ENCODE measurements at regions not wholly inside any gene's neighbourhood (a gene's known extent, or its start where the extent isn't known, plus 50 kb on each side); places are given as distances from the start of the nearest gene placed in this dataset.
A peak's percentile ranks its signal among the peaks of the same experiment; 100 is the strongest.

DNA sequence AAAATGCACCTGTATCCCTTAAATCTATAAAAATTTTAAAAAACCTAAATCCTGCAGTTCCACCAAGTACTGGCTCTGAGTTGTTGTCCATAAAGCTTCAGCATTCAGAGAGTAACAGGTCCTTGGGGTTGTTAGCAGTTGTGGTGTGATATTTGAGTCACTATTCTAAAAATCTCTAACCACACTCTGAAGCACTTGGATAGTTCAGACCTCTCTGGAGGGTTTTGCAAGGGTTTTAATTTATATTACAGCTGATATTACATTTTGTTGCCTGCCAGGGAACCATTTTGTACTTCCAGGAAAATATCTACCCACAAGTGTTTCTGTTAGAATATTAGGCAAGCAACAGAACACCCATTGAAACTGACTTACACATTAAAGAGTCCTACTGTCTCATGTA lies 255.6 kb downstream of the TBL1XR1 start:
- Histone ChIP-seq H3K36me3 (ENCODE audit: control insufficient read depth in 4 of 4, insufficient read depth in 4 of 4, low read length in 4 of 4) (no peaks in the 10 kb centered on the region), H3K4me1 (ENCODE audit: control insufficient read depth in 5 of 5, insufficient read depth in 5 of 5, low read length in 5 of 5) (no peaks in the 10 kb centered on the region), H3K9me3 (ENCODE audit: control insufficient read depth in 4 of 4, insufficient read depth in 3 of 4, low read length in 3 of 4) (no peaks in the 10 kb centered on the region), H3K27me3 (ENCODE audit: control insufficient read depth in 3 of 3, insufficient read depth in 3 of 3, low read length in 2 of 3) (no peaks in the 10 kb centered on the region), H3K27ac (ENCODE audit: low read depth in 1 of 2, low read length in 1 of 2) (no peak overlapping the region), H3K9ac (ENCODE audit: insufficient read depth in 1 of 2, low read length in 2 of 2) (no peak overlapping the region), H3K4me3 (no peak overlapping the region)
- no peak for ATAC-seq (ENCODE audit: insufficient read depth, low FRiP score)
- TF ChIP-seq, protein P1, sequence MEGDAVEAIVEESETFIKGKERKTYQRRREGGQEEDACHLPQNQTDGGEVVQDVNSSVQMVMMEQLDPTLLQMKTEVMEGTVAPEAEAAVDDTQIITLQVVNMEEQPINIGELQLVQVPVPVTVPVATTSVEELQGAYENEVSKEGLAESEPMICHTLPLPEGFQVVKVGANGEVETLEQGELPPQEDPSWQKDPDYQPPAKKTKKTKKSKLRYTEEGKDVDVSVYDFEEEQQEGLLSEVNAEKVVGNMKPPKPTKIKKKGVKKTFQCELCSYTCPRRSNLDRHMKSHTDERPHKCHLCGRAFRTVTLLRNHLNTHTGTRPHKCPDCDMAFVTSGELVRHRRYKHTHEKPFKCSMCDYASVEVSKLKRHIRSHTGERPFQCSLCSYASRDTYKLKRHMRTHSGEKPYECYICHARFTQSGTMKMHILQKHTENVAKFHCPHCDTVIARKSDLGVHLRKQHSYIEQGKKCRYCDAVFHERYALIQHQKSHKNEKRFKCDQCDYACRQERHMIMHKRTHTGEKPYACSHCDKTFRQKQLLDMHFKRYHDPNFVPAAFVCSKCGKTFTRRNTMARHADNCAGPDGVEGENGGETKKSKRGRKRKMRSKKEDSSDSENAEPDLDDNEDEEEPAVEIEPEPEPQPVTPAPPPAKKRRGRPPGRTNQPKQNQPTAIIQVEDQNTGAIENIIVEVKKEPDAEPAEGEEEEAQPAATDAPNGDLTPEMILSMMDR (IDR thresholded peaks at IDR 0.05; ENCODE audit: control extremely low read depth, extremely low read depth) = no peak
- no peak for DNase-seq

DNA sequence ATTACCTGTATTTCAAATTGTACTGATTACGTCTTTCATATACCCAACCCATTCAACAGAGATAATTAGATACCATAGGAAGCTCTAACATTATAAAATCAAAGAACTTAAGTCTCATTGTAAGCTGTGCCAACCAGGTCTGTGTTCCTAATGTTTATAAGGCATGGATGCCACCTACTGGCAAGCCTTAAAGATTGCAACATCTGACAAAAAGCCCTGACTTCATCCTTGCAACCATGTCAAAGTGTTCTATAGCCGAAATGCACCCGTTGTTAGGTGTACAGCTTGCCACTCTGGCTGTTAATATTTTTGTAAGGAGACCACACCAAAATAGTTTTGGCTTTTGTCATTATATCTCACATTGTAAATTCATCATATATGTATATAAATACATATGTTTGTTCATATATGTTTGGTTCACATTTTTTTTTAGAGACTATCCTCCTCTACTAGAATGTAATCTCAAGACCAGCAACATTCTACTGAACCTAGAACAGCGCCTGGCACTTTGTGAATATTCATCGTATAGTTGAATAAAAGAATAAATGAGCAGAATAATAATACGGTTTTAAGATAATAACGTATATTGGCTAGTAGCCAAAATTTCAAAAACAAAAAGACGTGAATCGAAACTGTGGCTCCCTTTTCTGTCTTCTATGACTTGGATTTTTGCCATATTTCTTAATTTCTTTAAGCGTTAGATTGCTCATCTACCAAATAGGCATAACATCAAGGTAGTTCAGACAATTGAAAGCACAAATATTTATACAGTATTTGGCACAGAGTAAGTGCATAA lies 258.1 kb downstream of the TBL1XR1 start:
- H3K27ac ChIP-seq (ENCODE audit: low read depth in 1 of 2, low read length in 1 of 2) = no peak overlapping the region

DNA sequence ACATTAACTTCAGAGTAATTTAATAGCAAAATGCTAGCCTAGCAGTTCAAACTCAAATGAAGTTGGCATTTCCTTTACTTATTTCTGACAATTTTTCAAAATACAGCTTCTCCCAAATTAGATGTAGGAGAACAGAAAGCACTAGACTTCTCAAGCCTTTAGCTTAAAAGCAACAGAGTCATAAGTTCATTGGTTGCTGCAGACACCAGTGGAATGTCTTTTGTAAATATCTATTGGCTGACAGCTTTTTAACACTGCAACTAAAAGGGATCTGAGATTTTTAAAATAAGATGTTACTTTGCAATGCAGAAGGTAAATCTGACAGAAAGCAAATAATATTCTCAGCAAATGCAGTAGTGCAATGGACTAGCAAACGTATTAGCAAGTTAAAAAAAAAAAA lies 259.3 kb downstream of the TBL1XR1 start:
- WGBS, 2 donors = 79 to 82% methylated on average over 1 of the region's 1 CpG
- H3K4me3 ChIP-seq = no peak overlapping the region
- H3K27me3 ChIP-seq (ENCODE audit: control insufficient read depth in 3 of 3, insufficient read depth in 3 of 3, low read length in 2 of 3) = no peaks in the 10 kb centered on the region
- no peaks in the 10 kb centered on the region for H3K9me3 ChIP-seq (ENCODE audit: control insufficient read depth in 4 of 4, insufficient read depth in 3 of 4, low read length in 3 of 4)
- TF ChIP-seq, protein P1 (IDR thresholded peaks at IDR 0.05; ENCODE audit: control extremely low read depth, extremely low read depth) = no peak
- H3K4me1 ChIP-seq (ENCODE audit: control insufficient read depth in 5 of 5, insufficient read depth in 5 of 5, low read length in 5 of 5) = no peaks in the 10 kb centered on the region
- DNase-seq = no peak
- H3K9ac ChIP-seq (ENCODE audit: insufficient read depth in 1 of 2, low read length in 2 of 2) = no peak overlapping the region
- no peaks in the 10 kb centered on the region for H3K36me3 ChIP-seq (ENCODE audit: control insufficient read depth in 4 of 4, insufficient read depth in 4 of 4, low read length in 4 of 4)
- ATAC-seq (ENCODE audit: insufficient read depth, low FRiP score) = no peak
- no peak overlapping the region for H3K27ac ChIP-seq (ENCODE audit: low read depth in 1 of 2, low read length in 1 of 2)

More for the DNA sequence above, 258.1 kb downstream of the TBL1XR1 start:
- Histone ChIP-seq H3K27me3 (ENCODE audit: control insufficient read depth in 3 of 3, insufficient read depth in 3 of 3, low read length in 2 of 3) (no peaks in the 10 kb centered on the region), H3K36me3 (ENCODE audit: control insufficient read depth in 4 of 4, insufficient read depth in 4 of 4, low read length in 4 of 4) (no peaks in the 10 kb centered on the region), H3K9ac (ENCODE audit: insufficient read depth in 1 of 2, low read length in 2 of 2) (no peak overlapping the region), H3K9me3 (ENCODE audit: control insufficient read depth in 4 of 4, insufficient read depth in 3 of 4, low read length in 3 of 4) (no peaks in the 10 kb centered on the region), H3K4me1 (ENCODE audit: control insufficient read depth in 5 of 5, insufficient read depth in 5 of 5, low read length in 5 of 5) (no peaks in the 10 kb centered on the region), H3K4me3 (no peak overlapping the region)
- ATAC-seq (ENCODE audit: insufficient read depth, low FRiP score) = peak; percentile 83
- TF ChIP-seq, protein P1 (IDR thresholded peaks at IDR 0.05; ENCODE audit: control extremely low read depth, extremely low read depth) = peak; percentile 48
- 32 to 50% methylated on average over 10 of the region's 10 CpGs for WGBS, 2 donors
- peak; percentile 65 to 92 (median 87) for DNase-seq

DNA sequence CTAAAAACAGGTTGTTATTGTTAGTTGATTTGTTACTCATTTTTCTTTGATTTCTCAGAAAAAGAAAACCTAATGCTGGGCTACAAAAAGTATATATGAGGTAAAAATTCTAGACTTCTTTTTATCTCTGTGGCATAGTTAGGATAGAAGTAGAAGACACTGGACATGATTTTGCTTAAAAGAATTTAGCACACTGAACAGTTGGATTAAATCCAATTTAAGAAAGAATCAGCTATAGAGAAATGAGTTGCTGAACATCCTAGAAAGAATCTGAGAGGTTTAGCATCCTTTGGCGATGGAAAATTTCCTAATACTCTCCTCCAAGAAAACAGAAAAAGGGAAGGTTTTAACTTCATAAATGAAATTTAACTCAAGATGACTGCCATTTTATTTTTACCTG lies 259.7 kb downstream of the TBL1XR1 start:
- 90 to 100% methylated on average over 1 of the region's 1 CpG for WGBS, 2 donors
- H3K36me3 ChIP-seq (ENCODE audit: control insufficient read depth in 4 of 4, insufficient read depth in 4 of 4, low read length in 4 of 4) = no peaks in the 10 kb centered on the region
- H3K9me3 ChIP-seq (ENCODE audit: control insufficient read depth in 4 of 4, insufficient read depth in 3 of 4, low read length in 3 of 4) = no peaks in the 10 kb centered on the region
- ATAC-seq (ENCODE audit: insufficient read depth, low FRiP score) = no peak
- no peak overlapping the region for H3K9ac ChIP-seq (ENCODE audit: insufficient read depth in 1 of 2, low read length in 2 of 2)
- no peak overlapping the region for H3K27ac ChIP-seq (ENCODE audit: low read depth in 1 of 2, low read length in 1 of 2)
- no peak overlapping the region for H3K4me3 ChIP-seq
- no peak for DNase-seq
- no peaks in the 10 kb centered on the region for H3K4me1 ChIP-seq (ENCODE audit: control insufficient read depth in 5 of 5, insufficient read depth in 5 of 5, low read length in 5 of 5)
- H3K27me3 ChIP-seq (ENCODE audit: control insufficient read depth in 3 of 3, insufficient read depth in 3 of 3, low read length in 2 of 3) = no peaks in the 10 kb centered on the region
- TF ChIP-seq, protein P1 (IDR thresholded peaks at IDR 0.05; ENCODE audit: control extremely low read depth, extremely low read depth) = no peak
